ENCODE measurements at regions not wholly inside any gene's neighbourhood (a gene's known extent, or its start where the extent isn't known, plus 50 kb on each side); places are given as distances from the start of the nearest gene placed in this dataset.

DNA sequence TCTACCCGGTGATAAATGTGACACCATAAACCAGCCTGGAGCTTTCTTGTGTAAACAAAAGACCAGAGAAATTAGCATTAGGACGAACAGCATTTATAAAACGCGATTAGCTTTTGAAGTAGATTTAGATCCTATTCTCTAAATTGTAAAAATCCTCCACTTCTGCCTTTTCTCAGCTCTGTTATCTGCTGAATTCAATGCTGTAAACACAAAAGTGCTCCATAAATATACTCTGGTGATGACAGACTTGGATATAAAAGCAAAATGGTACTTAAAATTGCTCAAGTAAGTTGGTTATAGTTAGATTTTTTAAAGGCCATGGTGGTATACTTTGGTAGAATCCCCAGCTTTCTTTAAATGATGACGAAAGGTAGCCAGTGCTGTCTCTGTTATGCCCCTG lies 114.6 kb upstream of the RMST start:
- TF ChIP-seq POLR2AphosphoS5 (IDR thresholded peaks at IDR 0.05; ENCODE audit: borderline replicate concordance, low read depth, low read length) (no peak), EZH2 (IDR thresholded peaks at IDR 0.05) (no peak)

Data from SK-N-MC (cell line).